Stimulated activated CD8-positive, alpha-beta memory T cell treated with anti-CD3 and anti-CD28 coated beads, Interleukin-4, amount 100 ng/mL, for 48 hours (primary cell): ENCODE measurements at regions not wholly inside any gene's neighbourhood (a gene's known extent, or its start where the extent isn't known, plus 50 kb on each side); places are given as distances from the start of the nearest gene placed in this dataset.

ENCODE experiments used
- DNase-seq: peaks from one replicate; pipeline ENCODE4 v3.0.0-alpha.2; 2020

GRCh38 chr13:109500146-109500773 lies 286.1 kb downstream of the IRS2 start:
- no peak for DNase-seq

DNA sequence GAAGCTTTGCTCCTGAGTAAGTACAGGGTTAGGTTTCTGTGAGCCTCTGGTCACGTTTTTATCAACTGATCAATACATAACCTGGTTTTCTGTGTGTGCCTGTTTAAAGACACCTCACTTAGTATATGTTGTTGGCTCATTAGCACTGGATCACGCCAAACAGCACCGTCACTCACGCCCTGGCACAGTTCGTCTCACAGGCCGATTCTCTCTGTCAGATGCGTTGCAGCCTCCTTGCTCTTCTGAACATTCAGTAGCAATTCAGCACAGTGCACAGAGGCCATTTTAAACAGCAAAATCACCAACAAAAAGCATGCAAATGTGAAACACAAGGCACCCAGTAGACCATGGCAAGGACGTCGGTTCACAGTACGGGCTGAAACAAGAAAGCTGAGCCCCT lies 288.5 kb downstream of the IRS2 start:
- no peak for DNase-seq

DNA sequence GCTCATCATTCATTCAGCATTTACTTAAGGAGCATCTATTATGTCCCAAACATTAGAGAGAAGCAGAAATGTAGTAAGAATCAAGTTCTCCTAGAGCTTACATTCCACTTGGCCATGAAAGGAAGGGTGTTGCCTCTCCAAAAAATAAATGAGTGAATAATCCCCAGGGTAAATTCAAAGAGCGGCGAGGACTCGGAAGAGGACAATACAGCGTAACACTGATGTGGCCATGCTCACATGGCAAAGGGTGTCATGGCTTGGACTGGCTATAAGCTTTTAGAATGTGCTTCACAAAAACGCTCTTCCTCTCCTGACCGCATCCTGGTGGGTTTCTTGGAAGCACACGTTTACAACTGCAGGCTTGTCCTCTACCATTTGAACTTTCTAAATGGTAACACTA lies 290.2 kb downstream of the IRS2 start:
- DNase-seq: no peak

DNA sequence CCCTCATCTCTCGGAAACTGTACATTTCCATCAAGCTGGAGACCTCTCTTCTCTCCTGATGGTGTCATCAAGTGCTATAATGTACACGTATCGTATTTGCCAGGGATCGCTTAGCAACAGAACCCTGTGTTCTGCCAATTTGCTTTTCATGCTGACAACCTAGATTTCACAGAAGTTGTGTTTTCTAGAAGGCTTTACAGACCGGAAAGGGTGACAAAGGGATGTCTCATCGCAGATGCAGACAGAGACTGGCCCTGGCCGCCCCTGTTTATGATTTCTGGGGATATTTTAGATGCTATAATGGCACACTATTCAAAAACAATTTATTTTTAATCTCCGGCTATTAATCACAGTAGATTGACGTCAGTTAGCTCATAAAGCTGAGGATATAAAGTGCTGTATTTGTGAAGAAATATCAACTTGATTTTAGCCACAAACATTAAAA lies 291.4 kb downstream of the IRS2 start:
- no peak for DNase-seq

DNA sequence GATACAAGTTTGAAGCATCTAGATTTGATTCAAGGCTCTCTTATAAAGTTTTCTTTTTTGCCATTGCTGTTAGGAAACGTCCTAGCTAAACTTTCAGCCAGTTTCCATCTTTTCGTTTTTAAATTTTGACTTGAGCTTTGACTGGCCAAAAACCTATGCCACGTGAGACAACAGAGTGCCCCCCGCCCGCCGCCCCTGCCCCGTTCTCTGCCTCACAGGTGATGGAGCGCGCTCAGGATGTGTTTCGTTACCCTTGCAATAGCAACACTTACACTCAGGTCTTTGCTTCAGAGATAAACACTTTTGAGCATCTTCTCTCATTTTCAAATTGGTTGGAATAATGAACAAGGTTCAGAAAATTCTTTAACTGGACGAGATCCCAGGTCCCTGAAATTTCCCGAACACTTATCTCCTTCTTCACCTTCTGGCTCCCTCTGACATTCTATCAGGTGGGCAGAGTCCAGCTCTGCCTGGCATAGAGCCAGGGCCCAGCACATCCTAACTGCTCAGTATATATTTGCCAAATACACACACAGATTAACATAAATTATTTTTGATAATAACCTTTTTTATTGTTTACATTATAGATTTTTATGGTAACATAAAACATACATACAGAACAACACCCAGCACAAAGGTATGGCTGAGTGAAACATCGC lies 301.1 kb downstream of the IRS2 start:
- no peak for DNase-seq

DNA sequence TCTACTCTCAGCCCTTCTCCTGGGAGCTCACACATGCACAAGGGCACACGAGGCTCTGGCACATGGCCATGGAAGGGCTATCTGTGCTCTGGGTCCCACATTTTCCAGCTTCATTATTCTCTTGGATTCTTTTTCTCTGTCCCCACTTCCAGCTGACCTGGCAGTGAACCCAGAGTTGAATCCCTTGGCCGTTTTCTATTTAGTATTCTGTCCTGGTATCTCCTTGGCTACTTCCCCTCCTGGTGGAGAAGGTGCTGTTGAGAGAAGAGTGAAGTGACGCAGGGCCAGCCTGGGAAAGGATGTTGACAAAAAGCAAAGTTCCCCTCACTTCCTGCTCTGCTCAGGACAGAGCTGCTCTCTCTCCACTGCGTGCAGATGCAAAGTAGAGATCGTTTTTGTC lies 303.1 kb downstream of the IRS2 start:
- no peak for DNase-seq

DNA sequence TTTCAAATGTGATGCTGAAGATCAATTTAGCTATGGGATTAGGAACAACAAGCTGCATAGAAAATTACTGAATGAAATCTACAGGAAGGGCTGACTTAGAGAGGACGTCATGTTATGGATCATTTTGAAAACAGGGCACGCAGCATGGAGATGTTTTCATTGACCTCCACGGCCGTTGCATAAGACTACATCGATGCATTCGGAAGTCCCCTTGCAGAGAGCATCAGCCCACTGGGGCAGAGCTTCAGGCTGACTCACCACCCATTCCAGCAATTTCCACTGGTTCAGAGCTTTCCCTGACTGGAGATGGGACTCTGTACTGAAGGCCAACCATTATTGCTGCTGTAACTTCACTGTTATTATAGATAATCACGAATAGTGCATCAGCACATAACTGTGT lies 305.3 kb downstream of the IRS2 start:
- no peak for DNase-seq

- no peak for DNase-seq
Measured at GRCh38 chr13:109480011-109480955, 306.1 kb downstream of the IRS2 start.

GRCh38 chr13:109479534-109479933 lies 306.8 kb downstream of the IRS2 start:
- DNase-seq: no peak

DNA sequence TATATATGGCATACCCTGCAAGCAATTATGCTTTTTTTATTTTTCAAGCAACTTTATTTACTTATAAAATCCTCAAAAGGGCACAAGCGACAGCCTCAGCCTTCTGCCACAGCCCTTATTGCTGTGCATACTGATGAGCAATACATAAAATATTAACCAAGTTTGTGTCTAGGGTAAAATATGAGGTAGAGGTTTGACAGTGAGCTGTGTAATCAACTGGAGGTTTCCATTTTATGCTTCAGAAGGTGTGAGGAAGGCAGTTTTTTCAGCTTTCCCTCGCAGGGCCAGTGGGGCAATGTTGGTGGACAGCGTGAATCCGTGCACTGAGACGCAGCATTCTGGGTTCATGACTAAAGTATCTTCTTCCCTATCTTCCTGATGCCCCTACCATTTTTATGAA lies 310.4 kb downstream of the IRS2 start:
- DNase-seq: no peak

DNA sequence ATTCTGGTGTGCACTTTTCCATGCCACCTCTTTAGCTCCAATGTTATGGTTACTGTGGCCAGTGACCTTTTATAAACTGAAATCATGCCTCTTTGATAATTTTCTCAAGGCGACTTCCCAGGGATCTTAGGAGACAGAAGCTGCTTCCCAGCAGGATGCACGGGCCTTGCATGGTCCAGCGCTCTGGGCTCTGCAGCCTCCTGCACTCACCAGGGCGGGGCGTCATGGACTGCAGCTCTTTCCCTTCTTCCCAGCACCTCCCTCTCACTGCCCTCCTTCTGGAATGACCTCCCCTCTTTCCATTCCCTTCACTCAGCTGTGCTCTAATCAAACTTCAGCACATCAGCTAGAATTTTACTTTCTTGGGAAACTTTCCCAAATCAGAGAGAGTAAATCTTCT lies 318.3 kb downstream of the IRS2 start:
- no peak for DNase-seq

DNA sequence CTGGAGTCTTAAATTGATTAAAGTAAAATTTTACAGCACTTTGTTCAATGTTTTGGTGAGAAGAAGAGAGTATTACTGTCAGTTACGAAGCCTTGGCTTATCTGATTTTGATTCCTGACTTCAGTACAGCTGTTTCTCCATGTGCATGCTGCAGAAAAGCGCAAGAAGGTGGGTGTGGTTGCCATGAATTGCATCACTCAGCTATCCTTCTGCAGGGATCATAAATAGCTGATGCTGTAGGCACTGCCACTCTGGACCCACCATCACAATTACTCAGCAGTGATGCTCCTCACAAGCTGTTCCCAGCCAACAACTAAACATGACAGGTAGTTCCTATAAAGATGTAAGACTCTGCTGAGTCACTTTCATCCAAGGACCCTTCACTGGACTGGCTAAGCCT lies 321.2 kb downstream of the IRS2 start:
- DNase-seq: no peak

GRCh38 chr13:109454167-109454917 lies 332.0 kb downstream of the IRS2 start:
- DNase-seq: no peak

DNA sequence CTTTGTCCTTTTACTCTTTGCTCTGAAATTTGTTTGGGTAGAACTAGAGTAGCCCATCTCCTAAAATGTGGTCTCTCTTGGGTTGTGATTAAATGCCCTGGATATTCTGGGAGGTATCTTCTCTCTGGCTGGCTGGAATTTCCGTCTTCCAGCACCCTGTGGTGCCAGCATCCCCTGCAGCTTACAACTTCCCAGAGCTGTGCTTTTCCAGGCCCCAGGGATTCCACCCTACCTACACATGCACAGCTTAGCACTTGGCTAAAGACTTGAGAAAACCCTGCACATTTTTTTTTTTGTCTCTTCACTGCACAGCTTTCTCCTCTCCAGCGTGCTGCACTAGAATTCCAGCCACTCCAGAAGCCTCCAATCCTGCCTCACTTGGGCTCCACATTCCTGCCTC lies 334.7 kb downstream of the IRS2 start:
- no peak for DNase-seq

- no peak for DNase-seq
Measured at GRCh38 chr13:109448629-109449028, 337.8 kb downstream of the IRS2 start.

GRCh38 chr13:109447667-109448066 lies 338.7 kb downstream of the IRS2 start:
- no peak for DNase-seq

DNA sequence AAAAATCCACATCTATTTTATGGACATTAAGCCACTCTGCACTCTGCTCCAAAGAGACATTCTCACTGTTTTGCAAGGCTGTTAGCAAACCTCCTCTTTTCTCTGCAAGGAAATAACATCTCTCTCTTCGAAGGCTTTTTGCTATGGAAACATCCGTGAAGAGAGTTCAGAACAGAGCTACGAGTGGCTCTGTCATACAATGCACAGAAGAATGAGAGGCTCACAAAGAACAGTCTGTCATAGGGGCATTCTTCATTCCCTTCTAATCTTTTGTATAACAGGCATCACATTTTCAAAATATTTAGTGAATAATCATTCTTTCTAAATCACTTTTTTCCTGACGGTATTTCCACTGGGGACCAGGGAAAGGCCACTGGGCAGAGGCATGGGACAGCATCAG lies 346.1 kb downstream of the IRS2 start:
- no peak for DNase-seq

DNA sequence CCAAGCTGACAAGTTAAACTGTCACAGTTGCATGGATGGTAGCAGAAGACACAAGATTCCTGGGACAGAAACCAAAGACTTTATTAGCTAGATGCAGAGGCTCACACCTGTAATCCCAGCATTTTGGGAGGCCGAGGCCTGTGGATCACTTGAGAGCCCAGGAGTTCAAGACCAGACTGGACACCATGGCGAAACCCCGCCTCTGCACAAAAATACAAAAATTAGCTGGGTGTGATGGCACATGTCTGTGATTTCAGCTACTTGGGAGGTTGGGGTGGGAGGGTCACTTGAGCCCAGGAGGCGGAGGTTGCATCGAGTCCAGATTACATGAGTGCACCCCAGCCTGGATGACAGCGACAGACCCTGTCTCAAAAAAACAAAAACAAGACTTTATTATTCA lies 346.6 kb downstream of the IRS2 start:
- no peak for DNase-seq

- DNase-seq: no peak
Measured at GRCh38 chr13:109436841-109437240, 349.5 kb downstream of the IRS2 start.

- no peak for DNase-seq
Measured at GRCh38 chr13:109436055-109436622, 350.2 kb downstream of the IRS2 start.

DNA sequence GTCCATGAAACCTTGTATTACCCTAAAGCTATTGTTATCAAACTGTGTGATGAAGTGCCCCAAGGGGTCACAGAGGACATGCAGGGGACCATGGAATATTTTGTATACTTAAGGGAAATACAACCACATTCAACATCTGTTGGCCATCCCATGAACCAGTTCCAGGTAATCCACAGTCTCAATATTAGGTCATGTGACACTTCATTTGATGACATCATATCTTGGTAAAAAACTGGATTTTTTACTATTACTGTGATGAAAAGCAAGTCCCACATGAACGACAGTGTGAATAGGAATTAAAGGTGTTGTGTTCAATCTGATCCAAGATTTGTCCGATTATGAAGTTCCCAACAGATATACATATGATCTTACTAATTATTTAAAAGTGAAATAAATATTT lies 355.2 kb downstream of the IRS2 start:
- no peak for DNase-seq

- no peak for DNase-seq
Measured at GRCh38 chr13:109428146-109428545, 358.2 kb downstream of the IRS2 start.

DNA sequence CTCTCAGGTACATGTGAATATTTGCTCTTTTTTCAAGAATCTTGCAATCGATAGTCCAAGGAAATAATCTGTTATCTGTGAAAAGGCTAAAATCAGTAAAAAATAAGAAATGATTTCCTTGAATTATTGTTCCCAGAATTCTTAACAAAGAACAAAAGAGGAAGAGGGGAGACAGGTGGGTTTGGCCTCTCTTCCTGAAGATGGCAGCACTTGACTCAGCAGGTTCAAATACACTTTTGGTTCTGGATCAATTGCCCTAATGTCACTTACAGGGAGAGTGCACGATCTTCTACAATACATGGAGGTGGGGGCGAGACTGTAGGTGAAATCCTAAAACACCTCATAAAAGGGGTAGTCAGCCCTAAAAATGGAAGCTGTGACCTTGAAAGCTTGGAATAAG lies 358.7 kb downstream of the IRS2 start:
- DNase-seq: no peak
